Skeletal muscle tissue (tissue), 3 donors: ENCODE measurements at regions not wholly inside any gene's neighbourhood (a gene's known extent, or its start where the extent isn't known, plus 50 kb on each side); places are given as distances from the start of the nearest gene placed in this dataset.
"Not testable (repeated sequence)": the region's sequence is repeated elsewhere in the genome, so short reads cannot be mapped to it uniquely, and the experiment has no call there.

Source experiments
- H3K27ac ChIP-seq: one replicate; pipeline ENCODE4 v1.7.0; 2013; ENCODE audit warnings: mild to moderate bottlenecking, low read depth, low read length, inconsistent platforms
- H3K27me3 ChIP-seq, 3 donors: one replicate each; pipeline ENCODE4 v1.7.0; 2013; ENCODE audit warnings: low read length in 3 of 3; ENCODE audit not compliant: control insufficient read depth in 3 of 3, insufficient read depth in 3 of 3
- H3K36me3 ChIP-seq, 3 donors: one replicate each; pipeline ENCODE4 v1.7.0; 2013; ENCODE audit warnings: low read length in 3 of 3; ENCODE audit not compliant: control insufficient read depth in 3 of 3, insufficient read depth in 3 of 3
- H3K4me1 ChIP-seq, 3 donors: one replicate each; pipeline ENCODE4 v1.7.0; 2013; ENCODE audit warnings: low read length in 3 of 3, mild to moderate bottlenecking in 3 of 3; ENCODE audit not compliant: control insufficient read depth in 3 of 3, insufficient read depth in 3 of 3
- H3K4me3 ChIP-seq, 3 donors: one replicate each; pipeline ENCODE4 v1.7.0; 2013; ENCODE audit warnings: low read length in 3 of 3
- H3K9ac ChIP-seq, 3 donors: one replicate each; pipeline ENCODE4 v1.7.0; 2013; ENCODE audit warnings: low read length in 3 of 3, mild to moderate bottlenecking in 3 of 3, moderate library complexity in 2 of 3, low read depth in 1 of 3
- H3K9me3 ChIP-seq, 3 donors: one replicate each; pipeline ENCODE4 v1.7.0; 2013; ENCODE audit warnings: low read length in 3 of 3; ENCODE audit not compliant: control insufficient read depth in 3 of 3
- donor health status: Osteomylitis.

- not testable (repeated sequence) for H3K36me3 ChIP-seq, H3K9me3 ChIP-seq, H3K27me3 ChIP-seq, H3K4me1 ChIP-seq, H3K27ac ChIP-seq, H3K9ac ChIP-seq, H3K4me3 ChIP-seq
Observed at GRCh38 chr1:148253808-148254207, 101.7 kb upstream of the NBPF11 start.

- H3K4me1 ChIP-seq, H3K36me3 ChIP-seq, H3K27me3 ChIP-seq, H3K4me3 ChIP-seq, H3K9ac ChIP-seq, H3K27ac ChIP-seq, H3K9me3 ChIP-seq: not testable (repeated sequence)
Observed at GRCh38 chr1:148248798-148249197, 96.7 kb upstream of the NBPF11 start.

GRCh38 chr1:148246258-148246861 is 94.3 kb upstream of the NBPF11 start:
- H3K9ac ChIP-seq, H3K27me3 ChIP-seq, H3K4me1 ChIP-seq, H3K9me3 ChIP-seq, H3K4me3 ChIP-seq, H3K36me3 ChIP-seq, H3K27ac ChIP-seq: not testable (repeated sequence)

GRCh38 chr1:148245843-148246242 is 93.8 kb upstream of the NBPF11 start:
- not testable (repeated sequence) for H3K4me1 ChIP-seq, H3K4me3 ChIP-seq, H3K9me3 ChIP-seq, H3K27me3 ChIP-seq, H3K9ac ChIP-seq, H3K36me3 ChIP-seq, H3K27ac ChIP-seq

- not testable (repeated sequence) for H3K4me1 ChIP-seq, H3K27me3 ChIP-seq, H3K27ac ChIP-seq, H3K4me3 ChIP-seq, H3K9me3 ChIP-seq, H3K9ac ChIP-seq, H3K36me3 ChIP-seq
Observed at GRCh38 chr1:148245443-148245842, 93.4 kb upstream of the NBPF11 start.

- H3K9me3 ChIP-seq, H3K4me1 ChIP-seq, H3K9ac ChIP-seq, H3K27me3 ChIP-seq, H3K4me3 ChIP-seq, H3K36me3 ChIP-seq, H3K27ac ChIP-seq: not testable (repeated sequence)
Observed at GRCh38 chr1:148233250-148233649, 81.2 kb upstream of the NBPF11 start.

GRCh38 chr1:148228846-148229245 is 76.8 kb upstream of the NBPF11 start:
- not testable (repeated sequence) for H3K4me1 ChIP-seq, H3K27ac ChIP-seq, H3K9me3 ChIP-seq

GRCh38 chr1:148222399-148223159 is 70.5 kb upstream of the NBPF11 start:
- H3K9me3 ChIP-seq, H3K27ac ChIP-seq, H3K36me3 ChIP-seq, H3K4me1 ChIP-seq, H3K4me3 ChIP-seq, H3K27me3 ChIP-seq, H3K9ac ChIP-seq: not testable (repeated sequence)

More at GRCh38 chr1:148228846-148229245, 76.8 kb upstream of the NBPF11 start:
- H3K9ac ChIP-seq, H3K27me3 ChIP-seq, H3K4me3 ChIP-seq, H3K36me3 ChIP-seq: not testable (repeated sequence)

GRCh38 chr1:148221593-148221992 is 69.5 kb upstream of the NBPF11 start:
- not testable (repeated sequence) for H3K27ac ChIP-seq, H3K4me3 ChIP-seq, H3K4me1 ChIP-seq, H3K36me3 ChIP-seq, H3K27me3 ChIP-seq, H3K9me3 ChIP-seq, H3K9ac ChIP-seq

- H3K4me3 ChIP-seq, H3K27ac ChIP-seq, H3K4me1 ChIP-seq, H3K9ac ChIP-seq, H3K27me3 ChIP-seq, H3K9me3 ChIP-seq, H3K36me3 ChIP-seq: not testable (repeated sequence)
Observed at GRCh38 chr1:148219229-148219628, 67.1 kb upstream of the NBPF11 start.
